ENCODE measurements at regions not wholly inside any gene's neighbourhood (a gene's known extent, or its start where the extent isn't known, plus 50 kb on each side); places are given as distances from the start of the nearest gene placed in this dataset.

DNA sequence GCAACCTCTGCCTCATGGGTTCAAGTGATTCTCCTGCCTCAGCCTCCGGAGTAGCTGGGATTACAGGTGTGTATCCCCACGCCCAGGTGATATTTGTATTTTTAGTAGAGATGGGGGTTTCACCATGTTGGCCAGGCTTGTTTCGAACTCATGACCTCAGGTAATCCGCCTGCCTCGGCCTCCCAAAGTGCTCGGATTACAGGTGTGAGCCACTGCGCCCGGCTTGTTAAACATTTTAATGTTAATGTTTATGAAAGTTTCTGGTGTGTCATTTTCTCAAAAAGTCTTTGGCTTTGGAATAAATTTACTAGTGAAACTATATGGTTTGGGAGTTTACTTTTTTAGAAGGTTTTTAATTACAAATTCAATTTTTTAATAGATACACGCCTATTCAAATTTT, 698.8 kb downstream of the MECOM start:
- TF ChIP-seq, protein P1, sequence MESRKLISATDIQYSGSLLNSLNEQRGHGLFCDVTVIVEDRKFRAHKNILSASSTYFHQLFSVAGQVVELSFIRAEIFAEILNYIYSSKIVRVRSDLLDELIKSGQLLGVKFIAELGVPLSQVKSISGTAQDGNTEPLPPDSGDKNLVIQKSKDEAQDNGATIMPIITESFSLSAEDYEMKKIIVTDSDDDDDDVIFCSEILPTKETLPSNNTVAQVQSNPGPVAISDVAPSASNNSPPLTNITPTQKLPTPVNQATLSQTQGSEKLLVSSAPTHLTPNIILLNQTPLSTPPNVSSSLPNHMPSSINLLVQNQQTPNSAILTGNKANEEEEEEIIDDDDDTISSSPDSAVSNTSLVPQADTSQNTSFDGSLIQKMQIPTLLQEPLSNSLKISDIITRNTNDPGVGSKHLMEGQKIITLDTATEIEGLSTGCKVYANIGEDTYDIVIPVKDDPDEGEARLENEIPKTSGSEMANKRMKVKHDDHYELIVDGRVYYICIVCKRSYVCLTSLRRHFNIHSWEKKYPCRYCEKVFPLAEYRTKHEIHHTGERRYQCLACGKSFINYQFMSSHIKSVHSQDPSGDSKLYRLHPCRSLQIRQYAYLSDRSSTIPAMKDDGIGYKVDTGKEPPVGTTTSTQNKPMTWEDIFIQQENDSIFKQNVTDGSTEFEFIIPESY (IDR thresholded peaks at IDR 0.05; ENCODE audit: borderline replicate concordance, low read depth), result no peak
- no peak for TF ChIP-seq RXRA (IDR thresholded peaks at IDR 0.05; ENCODE audit: borderline replicate concordance, low read depth)
- no peak for TF ChIP-seq REST (IDR thresholded peaks at IDR 0.05; ENCODE audit: low read depth, low read length)
- TF ChIP-seq RCOR1 (IDR thresholded peaks at IDR 0.05; ENCODE audit: low read length), result no peak
- no peak for TF ChIP-seq POLR2AphosphoS5 (IDR thresholded peaks at IDR 0.05; ENCODE audit: low read depth, low read length)
- TF ChIP-seq RAD21 (IDR thresholded peaks at IDR 0.05; ENCODE audit: low read length), result no peak
- no peak for TF ChIP-seq YY1 (IDR thresholded peaks at IDR 0.05; ENCODE audit: low read depth)
- no peak for TF ChIP-seq TAF1 (IDR thresholded peaks at IDR 0.05; ENCODE audit: borderline replicate concordance, low read depth, low read length)
- no peak for TF ChIP-seq NRF1 (IDR thresholded peaks at IDR 0.05; ENCODE audit: low read depth, low read length)
- no peak for TF ChIP-seq MXI1 (IDR thresholded peaks at IDR 0.05; ENCODE audit: low read depth, low read length)
- TF ChIP-seq CTCF (IDR thresholded peaks at IDR 0.05), result no peak
- no peak for TF ChIP-seq USF1 (IDR thresholded peaks at IDR 0.05; ENCODE audit: borderline replicate concordance, low read depth)
- no peak for TF ChIP-seq FOXM1 (IDR thresholded peaks at IDR 0.05; ENCODE audit: low read depth)
- no peak for TF ChIP-seq SIN3A (IDR thresholded peaks at IDR 0.05; ENCODE audit: borderline replicate concordance, low read depth, low read length)
- no peak for TF ChIP-seq USF2 (IDR thresholded peaks at IDR 0.05; ENCODE audit: borderline replicate concordance, low read depth, low read length)
- no peak for TF ChIP-seq EP300 (IDR thresholded peaks at IDR 0.05; ENCODE audit: borderline replicate concordance in 1 of 2, low read depth in 1 of 2, low read length in 1 of 2)
- TF ChIP-seq CHD2 (IDR thresholded peaks at IDR 0.05; ENCODE audit: low read length, partially characterized antibody), result no peak
- TF ChIP-seq FOSL2 (IDR thresholded peaks at IDR 0.05; ENCODE audit: borderline replicate concordance, low read depth), result no peak
- no peak for TF ChIP-seq PBX3 (IDR thresholded peaks at IDR 0.05)
- Histone ChIP-seq H3K27ac (ENCODE audit: low read depth in 2 of 2, low read length in 1 of 2) (no peak overlapping the region), H3F3A (replicated peaks; ENCODE audit: insufficient read depth) (no peaks in the 10 kb centered on the region), H3K9ac (no peak overlapping the region), H3K9me2 (no peaks in the 10 kb centered on the region), H3K4me2 (no peak overlapping the region), H4K20me1 (ENCODE audit: insufficient read depth) (no peaks in the 10 kb centered on the region), H3K4me3 (ENCODE audit: low read depth in 2 of 2, low read length in 1 of 2) (no peak overlapping the region), H3K36me3 (replicated peaks in 1 of 2; ENCODE audit: control insufficient read depth in 1 of 2, insufficient read depth in 2 of 2, low read length in 1 of 2) (no peaks in the 10 kb centered on the region), H3K4me1 (ENCODE audit: control insufficient read depth in 1 of 2, insufficient read depth in 2 of 2, low read depth in 1 of 2, low read length in 1 of 2) (no peaks in the 10 kb centered on the region), H2AFZ (ENCODE audit: low read depth) (no peak overlapping the region), H3K79me2 (ENCODE audit: insufficient read depth) (no peaks in the 10 kb centered on the region), H3K9me3 (no peaks in the 10 kb centered on the region), H3K27me3 (ENCODE audit: insufficient read depth) (no peaks in the 10 kb centered on the region)
- WGBS (ENCODE audit: low lambda C conversion rate), result 33% methylated on average over 9 of the region's 9 CpGs
- CTCF ChIA-PET, result interaction anchor here (1.2 to 1.4 kb wide), 2 partner anchors 17 to 20 kb away, joined by 3 read pairs; no protein-coding TSS in a partner anchor
- POLR2A ChIA-PET, result no interaction called here
- DNase-seq, result no peak

Data from SK-N-SH (cell line).